DMS 273 treated with DMSO at 0.1 percent for 48 hours (cell line): ENCODE measurements at regions not wholly inside any gene's neighbourhood (a gene's known extent, or its start where the extent isn't known, plus 50 kb on each side); places are given as distances from the start of the nearest gene placed in this dataset.

Source experiments
- DNase-seq: peaks from one replicate; lab custom pipeline; 2025; lab: John Stamatoyannopoulos, UW

GRCh38 chr2:129438501-129439057 lies 540.9 kb upstream of the RAB6C start:
- DNase-seq = no peak

- no peak for DNase-seq
Measured at GRCh38 chr2:129439406-129440302, 539.8 kb upstream of the RAB6C start.

GRCh38 chr2:129441610-129442009 lies 537.9 kb upstream of the RAB6C start:
- DNase-seq = no peak

- DNase-seq = no peak
Measured at GRCh38 chr2:129443235-129443864, 536.1 kb upstream of the RAB6C start.

GRCh38 chr2:129443865-129444739 lies 535.4 kb upstream of the RAB6C start:
- no peak for DNase-seq

GRCh38 chr2:129444751-129445150 lies 534.7 kb upstream of the RAB6C start:
- no peak for DNase-seq

GRCh38 chr2:129456691-129457090 lies 522.8 kb upstream of the RAB6C start:
- DNase-seq = no peak

GRCh38 chr2:129457277-129457818 lies 522.1 kb upstream of the RAB6C start:
- DNase-seq = no peak

- no peak for DNase-seq
Measured at GRCh38 chr2:129458006-129458405, 521.5 kb upstream of the RAB6C start.

GRCh38 chr2:129458436-129458835 lies 521.0 kb upstream of the RAB6C start:
- no peak for DNase-seq

- DNase-seq = no peak
Measured at GRCh38 chr2:129459200-129459876, 520.1 kb upstream of the RAB6C start.

GRCh38 chr2:129459881-129460280 lies 519.6 kb upstream of the RAB6C start:
- no peak for DNase-seq

GRCh38 chr2:129460299-129461198 lies 518.9 kb upstream of the RAB6C start:
- no peak for DNase-seq

GRCh38 chr2:129462349-129462748 lies 517.1 kb upstream of the RAB6C start:
- DNase-seq = no peak

GRCh38 chr2:129462967-129463366 lies 516.5 kb upstream of the RAB6C start:
- no peak for DNase-seq

- no peak for DNase-seq
Measured at GRCh38 chr2:129464036-129464435, 515.4 kb upstream of the RAB6C start.

GRCh38 chr2:129464631-129465030 lies 514.8 kb upstream of the RAB6C start:
- no peak for DNase-seq

GRCh38 chr2:129465045-129465444 lies 514.4 kb upstream of the RAB6C start:
- DNase-seq = no peak

GRCh38 chr2:129466389-129466788 lies 513.1 kb upstream of the RAB6C start:
- no peak for DNase-seq
